OCI-LY3 (cell line): ENCODE measurements at regions not wholly inside any gene's neighbourhood (a gene's known extent, or its start where the extent isn't known, plus 50 kb on each side); places are given as distances from the start of the nearest gene placed in this dataset.

Experiments
- H2AFZ ChIP-seq: fragments of 200-600, 300-600 bp; shearing (Covaris generic); 2 replicates; pipeline ENCODE4 v1.6.0; 2014; ENCODE audit warnings: antibody characterized with exemption, low read depth, low read length
- H3K27ac ChIP-seq: fragments of 200-600, 300-600 bp; sonication (generic); 2 replicates; pipeline ENCODE4 v1.5.1; 2014; ENCODE audit warnings: mild to moderate bottlenecking, low read length, moderate library complexity, mixed read lengths
- H3K27me3 ChIP-seq: fragments of 200-600, 300-600 bp; sonication (generic); 2 replicates; pipeline ENCODE4 v1.6.1; 2014; ENCODE audit warnings: low read depth, low read length, mixed read lengths
- H3K36me3 ChIP-seq: fragments of 200-600, 300-600 bp; sonication (generic); replicated peaks from 2 replicates; pipeline ENCODE3; 2014; ENCODE audit warnings: low read depth, low read length, mixed read lengths
- H3K4me1 ChIP-seq: fragments of 300-600, 200-600 bp; sonication (generic); 2 replicates; pipeline ENCODE4 v1.6.1; 2014; ENCODE audit warnings: low read length, mixed read lengths
- H3K4me2 ChIP-seq: fragments of 200-600, 300-600 bp; sonication (generic); 2 replicates; pipeline ENCODE4 v1.6.1; 2014; ENCODE audit warnings: low read length, mixed read lengths
- H3K4me3 ChIP-seq: fragments of 300-600, 200-600 bp; sonication (generic); 2 replicates; pipeline ENCODE4 v1.5.1; 2014; ENCODE audit warnings: antibody characterized with exemption, mild to moderate bottlenecking, low read length, moderate library complexity
- H3K79me2 ChIP-seq: fragments of 300-600, 200-600 bp; shearing (Covaris generic); 2 replicates; pipeline ENCODE4 v1.6.1; 2014; ENCODE audit warnings: mild to moderate bottlenecking, low read length, mixed read lengths
- H3K9ac ChIP-seq: fragments of 300-600, 200-600 bp; shearing (Covaris generic); 2 replicates; pipeline ENCODE4 v1.6.0; 2014; ENCODE audit warnings: mild to moderate bottlenecking, low read length, moderate library complexity
- H3K9me3 ChIP-seq: fragments of 200-600, 300-600 bp; shearing (Covaris generic); 2 replicates; pipeline ENCODE4 v1.6.1; 2014; ENCODE audit warnings: low read length, mixed read lengths; ENCODE audit not compliant: insufficient read depth
- H4K20me1 ChIP-seq: fragments of 200-600, 300-600 bp; sonication (generic); 2 replicates; pipeline ENCODE4 v1.6.1; 2016; ENCODE audit warnings: low read length, mixed read lengths; ENCODE audit not compliant: insufficient read depth
- EZH2phosphoT487 ChIP-seq: fragments of 200-600 bp; shearing (Covaris generic); IDR thresholded peaks from 2 replicates; pipeline ENCODE4 v1.6.1; 2018; ENCODE audit warnings: antibody characterized with exemption, mixed run types, low read depth
- TF ChIP-seq, protein P1 (sequence below): fragments of 200-600, 300-600 bp; sonication (generic); IDR thresholded peaks from 2 replicates; pipeline ENCODE4 v1.5.1; 2014; ENCODE audit warnings: antibody characterized with exemption, low read length, low read depth

DNA sequence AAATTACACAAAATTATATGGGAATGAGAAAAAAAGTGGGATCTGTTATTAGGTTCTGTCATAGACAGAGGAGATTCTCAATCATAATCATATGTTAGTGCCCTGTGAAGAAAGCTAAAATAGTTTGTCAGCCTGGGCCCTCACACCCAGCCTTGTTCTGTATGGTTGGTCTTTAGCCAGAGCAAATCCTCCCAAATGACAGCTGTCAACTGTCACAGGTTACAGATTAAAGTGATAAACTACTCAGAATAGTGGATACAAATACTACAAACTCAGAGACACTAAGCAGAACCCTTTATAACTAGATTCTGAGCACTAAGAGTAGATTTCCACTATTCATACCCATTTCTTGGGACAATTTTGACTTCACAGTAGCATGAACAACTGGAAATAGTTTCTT is 405.0 kb upstream of the MEF2C start:
- TF ChIP-seq EZH2phosphoT487: no peak
- TF ChIP-seq, protein P1, sequence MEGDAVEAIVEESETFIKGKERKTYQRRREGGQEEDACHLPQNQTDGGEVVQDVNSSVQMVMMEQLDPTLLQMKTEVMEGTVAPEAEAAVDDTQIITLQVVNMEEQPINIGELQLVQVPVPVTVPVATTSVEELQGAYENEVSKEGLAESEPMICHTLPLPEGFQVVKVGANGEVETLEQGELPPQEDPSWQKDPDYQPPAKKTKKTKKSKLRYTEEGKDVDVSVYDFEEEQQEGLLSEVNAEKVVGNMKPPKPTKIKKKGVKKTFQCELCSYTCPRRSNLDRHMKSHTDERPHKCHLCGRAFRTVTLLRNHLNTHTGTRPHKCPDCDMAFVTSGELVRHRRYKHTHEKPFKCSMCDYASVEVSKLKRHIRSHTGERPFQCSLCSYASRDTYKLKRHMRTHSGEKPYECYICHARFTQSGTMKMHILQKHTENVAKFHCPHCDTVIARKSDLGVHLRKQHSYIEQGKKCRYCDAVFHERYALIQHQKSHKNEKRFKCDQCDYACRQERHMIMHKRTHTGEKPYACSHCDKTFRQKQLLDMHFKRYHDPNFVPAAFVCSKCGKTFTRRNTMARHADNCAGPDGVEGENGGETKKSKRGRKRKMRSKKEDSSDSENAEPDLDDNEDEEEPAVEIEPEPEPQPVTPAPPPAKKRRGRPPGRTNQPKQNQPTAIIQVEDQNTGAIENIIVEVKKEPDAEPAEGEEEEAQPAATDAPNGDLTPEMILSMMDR: no peak

DNA sequence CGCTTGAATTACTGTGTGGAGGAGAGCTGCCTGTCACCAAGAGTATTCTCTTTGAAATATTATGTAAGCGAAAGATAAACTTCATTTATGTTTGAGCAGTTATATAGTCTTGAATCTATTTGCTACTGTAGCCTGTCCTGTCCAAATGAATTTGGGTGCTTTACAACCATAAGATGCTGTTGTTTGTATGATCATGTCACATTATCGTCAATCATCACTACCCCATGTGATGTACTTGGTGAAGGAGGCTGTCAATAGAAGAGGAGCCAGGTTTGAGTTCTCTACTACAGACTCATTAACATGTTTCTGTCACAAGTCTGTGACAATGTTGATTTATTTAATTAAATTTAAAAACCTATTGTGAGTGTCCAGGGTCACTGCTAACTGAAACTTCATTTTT is 403.3 kb upstream of the MEF2C start:
- H3K9ac ChIP-seq: no peak overlapping the region
- no peak overlapping the region for H3K4me2 ChIP-seq
- H3K27me3 ChIP-seq: no peaks in the 10 kb centered on the region
- no peak for TF ChIP-seq EZH2phosphoT487
- TF ChIP-seq, protein P1: no peak
- H3K27ac ChIP-seq: no peak overlapping the region
- no peaks in the 10 kb centered on the region for H3K9me3 ChIP-seq
- H2AFZ ChIP-seq: no peak overlapping the region
- no peaks in the 10 kb centered on the region for H3K36me3 ChIP-seq
- no peaks in the 10 kb centered on the region for H3K79me2 ChIP-seq
- no peak overlapping the region for H3K4me3 ChIP-seq
- no peaks in the 10 kb centered on the region for H4K20me1 ChIP-seq
- no peaks in the 10 kb centered on the region for H3K4me1 ChIP-seq

More for the DNA sequence above, 405.0 kb upstream of the MEF2C start:
- H3K27ac ChIP-seq: no peak overlapping the region
- no peak overlapping the region for H2AFZ ChIP-seq
- no peak overlapping the region for H3K4me2 ChIP-seq
- H3K36me3 ChIP-seq: no peaks in the 10 kb centered on the region
- peaks cover 2% of the 10 kb centered on the region; the same call in 1 of the 2 replicates for H3K4me1 ChIP-seq
- no peaks in the 10 kb centered on the region for H3K9me3 ChIP-seq
- no peaks in the 10 kb centered on the region for H3K79me2 ChIP-seq
- H4K20me1 ChIP-seq: no peaks in the 10 kb centered on the region
- no peak overlapping the region for H3K4me3 ChIP-seq
- no peaks in the 10 kb centered on the region for H3K27me3 ChIP-seq
- H3K9ac ChIP-seq: no peak overlapping the region

GRCh38 chr5:89283728-89284493 is 400.9 kb upstream of the MEF2C start:
- Histone ChIP-seq H3K4me2 (no peak overlapping the region), H3K9ac (no peak overlapping the region), H3K79me2 (no peaks in the 10 kb centered on the region), H3K27me3 (no peaks in the 10 kb centered on the region), H3K4me3 (no peak overlapping the region), H3K27ac (no peak overlapping the region), H3K4me1 (no peaks in the 10 kb centered on the region), H2AFZ (no peak overlapping the region), H4K20me1 (no peaks in the 10 kb centered on the region), H3K9me3 (no peaks in the 10 kb centered on the region), H3K36me3 (no peaks in the 10 kb centered on the region)
- TF ChIP-seq EZH2phosphoT487: no peak
- TF ChIP-seq, protein P1: no peak

DNA sequence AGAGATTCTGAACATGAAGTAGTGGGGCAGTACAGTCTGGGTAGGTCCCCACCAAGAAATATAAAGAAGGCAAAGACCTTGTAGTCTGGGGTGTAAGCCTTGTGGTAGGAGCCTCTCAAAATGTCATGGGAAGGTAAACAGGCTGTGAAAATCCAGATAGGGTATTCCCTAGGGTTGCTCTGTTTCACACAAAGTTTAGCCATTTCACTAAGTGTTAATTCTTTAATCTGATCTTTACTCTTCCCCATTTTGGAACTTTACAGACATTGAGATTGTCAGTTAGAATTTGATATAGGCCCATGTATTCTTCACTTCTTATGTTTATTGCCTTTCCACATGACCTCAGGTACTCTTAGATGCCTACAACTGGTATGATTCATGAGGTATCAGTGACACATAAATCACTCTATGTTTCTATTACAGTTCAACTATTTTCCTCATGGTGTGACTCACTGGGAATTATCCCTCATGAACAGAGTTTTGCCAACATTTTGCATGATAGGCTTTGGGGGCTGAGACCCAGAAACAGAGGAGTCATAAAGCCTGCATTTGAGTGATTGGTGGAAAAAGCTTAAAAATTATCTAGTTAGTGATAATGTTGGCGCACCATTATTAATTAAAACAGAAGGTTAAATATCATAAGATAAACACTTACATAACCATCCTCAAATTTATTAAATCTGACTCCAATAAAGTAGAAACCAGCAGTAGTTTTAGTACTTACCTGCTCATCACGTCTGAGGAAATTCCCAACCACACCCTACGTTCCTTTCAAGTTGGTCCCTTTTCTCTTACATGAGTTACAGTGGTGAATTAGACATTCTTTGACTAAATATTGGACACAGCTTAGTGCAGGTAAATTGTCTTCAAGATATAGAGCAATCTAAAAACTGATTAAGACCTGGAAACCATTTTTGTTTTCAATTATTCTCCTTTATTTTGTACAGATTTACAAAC is 399.8 kb upstream of the MEF2C start:
- no peaks in the 10 kb centered on the region for H3K4me1 ChIP-seq
- no peak overlapping the region; the same call in 1 of the 2 replicates for H2AFZ ChIP-seq
- no peaks in the 10 kb centered on the region for H3K9me3 ChIP-seq
- no peaks in the 10 kb centered on the region for H4K20me1 ChIP-seq
- H3K4me2 ChIP-seq: no peak overlapping the region
- no peak overlapping the region for H3K9ac ChIP-seq
- H3K4me3 ChIP-seq: no peak overlapping the region
- H3K27me3 ChIP-seq: no peaks in the 10 kb centered on the region
- no peak for TF ChIP-seq EZH2phosphoT487
- TF ChIP-seq, protein P1: no peak
- H3K27ac ChIP-seq: no peak overlapping the region
- no peaks in the 10 kb centered on the region for H3K36me3 ChIP-seq
- no peaks in the 10 kb centered on the region for H3K79me2 ChIP-seq
